ENCODE measurements at regions not wholly inside any gene's neighbourhood (a gene's known extent, or its start where the extent isn't known, plus 50 kb on each side); places are given as distances from the start of the nearest gene placed in this dataset.

- TF ChIP-seq EZH2phosphoT487 (IDR thresholded peaks at IDR 0.05; ENCODE audit: low read depth, severe bottlenecking, unreplicated experiment) = no peak
- no peak for TF ChIP-seq CTCF (IDR thresholded peaks at IDR 0.05; ENCODE audit: poor library complexity)
- no peak for TF ChIP-seq EZH2 (IDR thresholded peaks at IDR 0.05; ENCODE audit: borderline replicate concordance)
Observed at GRCh38 chr12:40573024-40573423, 119.2 kb upstream of the CNTN1 start.
